ENCODE measurements at regions not wholly inside any gene's neighbourhood (a gene's known extent, or its start where the extent isn't known, plus 50 kb on each side); places are given as distances from the start of the nearest gene placed in this dataset.

DNA sequence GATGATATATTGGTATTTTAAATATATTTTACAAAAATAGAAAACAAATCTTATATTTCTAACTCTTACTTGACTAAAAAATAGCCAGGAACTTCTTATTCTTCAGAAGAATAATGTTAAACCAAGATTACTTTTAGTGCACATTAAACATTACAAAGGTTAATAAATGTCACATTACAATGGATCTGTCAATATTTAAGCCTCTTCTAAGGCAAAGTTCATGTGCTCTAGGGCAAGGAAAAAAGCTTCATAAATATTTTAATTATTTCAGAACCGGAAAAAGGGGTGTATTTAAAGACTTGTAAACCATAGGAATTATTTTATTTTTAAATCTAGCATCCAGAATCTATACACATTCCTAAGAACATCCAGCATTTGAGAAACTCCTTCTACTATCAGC lies 166.9 kb upstream of the ROBO2 start:
- Histone ChIP-seq H4K8ac (ENCODE audit: low read depth, low read length) (no peak overlapping the region), H4K5ac (ENCODE audit: low read length) (no peak overlapping the region), H2BK15ac (replicated peaks; ENCODE audit: low read depth) (no peak overlapping the region), H3K36me3 (ENCODE audit: control insufficient read depth, insufficient read depth, low read length) (no peaks in the 10 kb centered on the region), H3K4me2 (ENCODE audit: low read length) (no peak overlapping the region), H3K27ac (ENCODE audit: low read depth, low read length) (no peak overlapping the region), H3K4ac (ENCODE audit: low read depth, low read length) (no peak overlapping the region), H3K18ac (ENCODE audit: low read length) (no peak overlapping the region), H3K4me1 (ENCODE audit: control insufficient read depth, low read depth, low read length) (no peaks in the 10 kb centered on the region), H3K23ac (ENCODE audit: low read length) (no peak overlapping the region), H2BK5ac (ENCODE audit: low read length) (no peak overlapping the region), H3K27me3 (ENCODE audit: insufficient read depth, low read length, poor library complexity) (no peaks in the 10 kb centered on the region), H3K9ac (ENCODE audit: low read length) (no peak overlapping the region), H2AK5ac (ENCODE audit: low read length) (no peak overlapping the region), H3K79me2 (ENCODE audit: control insufficient read depth, insufficient read depth, low read length) (no peaks in the 10 kb centered on the region), H3K4me3 (ENCODE audit: low read length) (no peak overlapping the region), H3K79me1 (ENCODE audit: low read length) (no peaks in the 10 kb centered on the region), H2BK120ac (ENCODE audit: low read depth, low read length) (no peak overlapping the region), H3K56ac (ENCODE audit: low read length) (no peak overlapping the region)
- no CpG with 5 or more reads among the region's 1 CpG for WGBS (ENCODE audit: extremely low coverage, insufficient coverage, low lambda C conversion rate)
- DNase-seq, result no peak

DNA sequence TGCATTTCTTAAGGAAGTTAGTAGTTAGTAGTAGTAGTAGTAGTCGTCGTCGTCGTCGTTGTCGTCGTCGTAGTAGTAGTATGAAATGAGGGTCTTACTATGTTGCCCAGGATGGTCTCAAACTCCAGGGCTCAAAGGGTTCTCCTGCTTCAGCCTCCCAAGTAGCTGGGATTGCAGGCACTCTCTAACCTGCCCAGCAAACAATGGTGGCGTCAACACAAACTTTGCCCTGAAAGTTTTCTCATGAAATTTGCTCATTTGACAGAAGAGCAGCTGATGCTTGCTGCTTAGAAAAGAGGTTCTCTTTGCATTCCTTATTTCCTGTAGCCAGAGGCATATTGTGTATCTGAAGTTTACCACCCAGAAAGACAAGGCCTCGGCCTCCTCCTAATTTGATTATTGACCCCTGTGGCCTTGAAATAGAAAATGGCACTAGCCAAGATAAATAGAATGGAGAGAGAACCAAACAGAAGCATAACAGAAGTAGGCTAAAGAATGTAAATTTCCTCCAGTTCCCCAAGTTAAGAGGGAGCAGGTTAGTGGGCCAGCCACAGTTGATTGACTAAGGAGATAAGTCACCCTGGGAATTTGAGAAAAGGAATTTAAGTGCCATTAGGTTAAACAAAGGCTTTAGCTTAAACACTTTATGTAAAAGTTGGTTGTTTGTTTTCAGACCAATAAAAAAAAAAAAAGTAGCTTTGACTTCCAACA lies 166.2 kb upstream of the ROBO2 start:
- no peak overlapping the region for H2BK120ac ChIP-seq (ENCODE audit: low read depth, low read length)
- H3K27me3 ChIP-seq (ENCODE audit: insufficient read depth, low read length, poor library complexity), result no peaks in the 10 kb centered on the region
- no peak overlapping the region for H2AK5ac ChIP-seq (ENCODE audit: low read length)
- peak; percentile 58 for DNase-seq
- H3K4me1 ChIP-seq (ENCODE audit: control insufficient read depth, low read depth, low read length), result no peaks in the 10 kb centered on the region
- H4K8ac ChIP-seq (ENCODE audit: low read depth, low read length), result no peak overlapping the region
- no peak overlapping the region for H3K9ac ChIP-seq (ENCODE audit: low read length)
- H3K27ac ChIP-seq (ENCODE audit: low read depth, low read length), result no peak overlapping the region
- H2BK5ac ChIP-seq (ENCODE audit: low read length), result no peak overlapping the region
- H3K79me1 ChIP-seq (ENCODE audit: low read length), result no peaks in the 10 kb centered on the region
- H2BK15ac ChIP-seq (replicated peaks; ENCODE audit: low read depth), result no peak overlapping the region
- no peaks in the 10 kb centered on the region for H3K79me2 ChIP-seq (ENCODE audit: control insufficient read depth, insufficient read depth, low read length)
- H3K4me3 ChIP-seq (ENCODE audit: low read length), result no peak overlapping the region
- no peak overlapping the region for H3K56ac ChIP-seq (ENCODE audit: low read length)
- H3K4me2 ChIP-seq (ENCODE audit: low read length), result no peak overlapping the region
- no peak overlapping the region for H3K4ac ChIP-seq (ENCODE audit: low read depth, low read length)
- H3K36me3 ChIP-seq (ENCODE audit: control insufficient read depth, insufficient read depth, low read length), result no peaks in the 10 kb centered on the region
- H3K18ac ChIP-seq (ENCODE audit: low read length), result no peak overlapping the region
- no peak overlapping the region for H3K23ac ChIP-seq (ENCODE audit: low read length)
- WGBS (ENCODE audit: extremely low coverage, insufficient coverage, low lambda C conversion rate), result no CpG with 5 or more reads among the region's 10 CpGs
- no peak overlapping the region for H4K5ac ChIP-seq (ENCODE audit: low read length)

DNA sequence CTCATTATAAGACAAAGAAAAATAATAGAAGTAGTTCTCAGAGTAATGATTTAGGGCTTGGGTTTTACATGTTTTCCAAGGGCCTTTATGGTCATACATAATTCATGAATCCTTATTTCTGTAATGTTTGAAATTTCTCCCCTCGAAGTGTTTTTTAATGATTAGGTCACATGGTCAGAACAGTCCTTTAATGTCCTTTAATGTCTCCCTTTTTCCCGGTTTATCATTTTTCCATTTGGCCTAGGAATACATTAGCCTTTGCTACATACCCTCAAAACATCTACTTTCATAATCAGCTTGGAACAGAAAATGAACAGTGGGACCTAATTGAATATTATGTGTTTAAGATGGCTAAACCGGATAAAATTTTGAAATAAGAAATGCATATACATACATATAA lies 159.9 kb upstream of the ROBO2 start:
- Histone ChIP-seq H2BK120ac (ENCODE audit: low read depth, low read length) (no peak overlapping the region), H3K4ac (ENCODE audit: low read depth, low read length) (no peak overlapping the region), H3K4me2 (ENCODE audit: low read length) (no peak overlapping the region), H2BK5ac (ENCODE audit: low read length) (no peak overlapping the region), H3K79me2 (ENCODE audit: control insufficient read depth, insufficient read depth, low read length) (no peaks in the 10 kb centered on the region), H4K5ac (ENCODE audit: low read length) (no peak overlapping the region), H3K36me3 (ENCODE audit: control insufficient read depth, insufficient read depth, low read length) (no peaks in the 10 kb centered on the region), H3K27ac (ENCODE audit: low read depth, low read length) (no peak overlapping the region), H3K27me3 (ENCODE audit: insufficient read depth, low read length, poor library complexity) (no peaks in the 10 kb centered on the region), H3K56ac (ENCODE audit: low read length) (no peak overlapping the region), H4K8ac (ENCODE audit: low read depth, low read length) (no peak overlapping the region), H2AK5ac (ENCODE audit: low read length) (no peak overlapping the region), H2BK15ac (replicated peaks; ENCODE audit: low read depth) (no peak overlapping the region), H3K4me3 (ENCODE audit: low read length) (no peak overlapping the region), H3K23ac (ENCODE audit: low read length) (no peak overlapping the region), H3K9ac (ENCODE audit: low read length) (no peak overlapping the region), H3K18ac (ENCODE audit: low read length) (no peak overlapping the region), H3K79me1 (ENCODE audit: low read length) (no peaks in the 10 kb centered on the region), H3K4me1 (ENCODE audit: control insufficient read depth, low read depth, low read length) (no peaks in the 10 kb centered on the region)
- DNase-seq, result no peak
- no CpG with 5 or more reads among the region's 3 CpGs for WGBS (ENCODE audit: extremely low coverage, insufficient coverage, low lambda C conversion rate)

DNA sequence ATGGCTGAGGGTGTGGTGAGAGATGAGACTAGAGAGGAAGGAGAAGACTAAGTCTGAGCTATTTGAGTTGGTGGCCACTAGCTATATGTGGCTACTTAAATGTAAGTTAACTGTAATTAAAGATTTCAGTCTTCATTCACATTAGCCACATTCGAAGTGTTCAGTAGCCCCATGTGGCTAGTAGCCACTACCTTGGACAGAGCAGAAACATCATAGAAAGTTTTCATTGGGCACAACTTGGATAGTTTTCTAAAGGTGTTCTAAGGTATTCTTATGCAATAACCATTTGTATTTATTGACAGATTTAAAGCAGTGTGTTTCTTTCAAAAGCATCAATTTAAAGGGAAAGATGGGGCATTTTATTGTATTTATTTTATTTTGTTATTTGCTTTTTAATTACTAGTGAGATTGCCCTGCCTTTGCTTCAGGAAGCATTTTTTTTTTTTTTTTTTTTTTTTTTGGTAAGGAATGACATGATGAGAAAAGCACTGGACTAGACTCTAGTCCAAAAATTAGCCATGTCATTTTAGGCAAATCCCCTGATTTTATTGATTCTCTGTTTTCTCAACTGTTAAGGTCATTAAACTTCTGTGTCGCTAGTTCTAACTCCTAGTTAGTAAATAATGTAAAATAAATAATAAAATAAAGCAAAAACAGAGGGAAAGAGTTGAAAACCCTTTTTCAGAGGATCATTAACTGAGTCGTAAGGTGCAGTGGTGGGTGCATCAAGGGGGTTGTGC lies 153.0 kb upstream of the ROBO2 start:
- no peaks in the 10 kb centered on the region for H3K79me1 ChIP-seq (ENCODE audit: low read length)
- no peak overlapping the region for H3K56ac ChIP-seq (ENCODE audit: low read length)
- H3K4me1 ChIP-seq (ENCODE audit: control insufficient read depth, low read depth, low read length), result no peaks in the 10 kb centered on the region
- H3K9ac ChIP-seq (ENCODE audit: low read length), result no peak overlapping the region
- no peak overlapping the region for H2AK5ac ChIP-seq (ENCODE audit: low read length)
- no peak overlapping the region for H3K4me3 ChIP-seq (ENCODE audit: low read length)
- H4K8ac ChIP-seq (ENCODE audit: low read depth, low read length), result no peak overlapping the region
- H3K23ac ChIP-seq (ENCODE audit: low read length), result no peak overlapping the region
- no peak overlapping the region for H2BK120ac ChIP-seq (ENCODE audit: low read depth, low read length)
- H3K27ac ChIP-seq (ENCODE audit: low read depth, low read length), result no peak overlapping the region
- H3K36me3 ChIP-seq (ENCODE audit: control insufficient read depth, insufficient read depth, low read length), result no peaks in the 10 kb centered on the region
- no peaks in the 10 kb centered on the region for H3K27me3 ChIP-seq (ENCODE audit: insufficient read depth, low read length, poor library complexity)
- no peak overlapping the region for H4K5ac ChIP-seq (ENCODE audit: low read length)
- no peak overlapping the region for H3K4me2 ChIP-seq (ENCODE audit: low read length)
- no peak overlapping the region for H2BK5ac ChIP-seq (ENCODE audit: low read length)
- no peak overlapping the region for H3K4ac ChIP-seq (ENCODE audit: low read depth, low read length)
- H2BK15ac ChIP-seq (replicated peaks; ENCODE audit: low read depth), result no peak overlapping the region
- H3K18ac ChIP-seq (ENCODE audit: low read length), result no peak overlapping the region
- DNase-seq, result no peak
- H3K79me2 ChIP-seq (ENCODE audit: control insufficient read depth, insufficient read depth, low read length), result no peaks in the 10 kb centered on the region
- no CpG with 5 or more reads among the region's 3 CpGs for WGBS (ENCODE audit: extremely low coverage, insufficient coverage, low lambda C conversion rate)

DNA sequence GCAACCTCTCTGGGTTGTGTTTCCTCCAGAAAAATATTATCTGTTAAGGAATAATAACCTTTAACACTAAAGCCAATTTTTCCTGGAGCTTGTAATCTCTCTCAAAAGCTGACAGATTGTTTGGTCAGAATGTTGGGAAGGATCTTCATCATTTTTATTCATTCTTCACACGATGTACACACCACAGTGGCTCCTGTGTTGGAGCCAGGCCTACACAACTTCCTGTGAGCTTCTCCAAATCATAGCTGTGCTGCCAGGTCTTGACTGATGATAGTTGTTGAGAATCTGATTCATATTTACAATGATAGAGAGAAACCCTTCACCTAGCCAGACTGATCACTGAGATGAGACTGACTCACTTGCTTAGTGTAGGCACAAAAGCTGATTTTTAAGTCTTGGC lies 151.0 kb upstream of the ROBO2 start:
- H3K18ac ChIP-seq (ENCODE audit: low read length), result no peak overlapping the region
- H4K8ac ChIP-seq (ENCODE audit: low read depth, low read length), result no peak overlapping the region
- H2BK15ac ChIP-seq (replicated peaks; ENCODE audit: low read depth), result no peak overlapping the region

More for the DNA sequence above, 151.0 kb upstream of the ROBO2 start:
- Histone ChIP-seq H3K23ac (ENCODE audit: low read length) (no peak overlapping the region), H4K5ac (ENCODE audit: low read length) (no peak overlapping the region), H2BK120ac (ENCODE audit: low read depth, low read length) (no peak overlapping the region), H3K4ac (ENCODE audit: low read depth, low read length) (no peak overlapping the region), H3K27me3 (ENCODE audit: insufficient read depth, low read length, poor library complexity) (no peaks in the 10 kb centered on the region), H3K79me2 (ENCODE audit: control insufficient read depth, insufficient read depth, low read length) (no peaks in the 10 kb centered on the region), H3K4me3 (ENCODE audit: low read length) (no peak overlapping the region), H3K79me1 (ENCODE audit: low read length) (no peaks in the 10 kb centered on the region), H3K36me3 (ENCODE audit: control insufficient read depth, insufficient read depth, low read length) (no peaks in the 10 kb centered on the region), H2AK5ac (ENCODE audit: low read length) (no peak overlapping the region), H3K9ac (ENCODE audit: low read length) (no peak overlapping the region), H2BK5ac (ENCODE audit: low read length) (no peak overlapping the region), H3K4me2 (ENCODE audit: low read length) (no peak overlapping the region), H3K4me1 (ENCODE audit: control insufficient read depth, low read depth, low read length) (no peaks in the 10 kb centered on the region), H3K56ac (ENCODE audit: low read length) (no peak overlapping the region), H3K27ac (ENCODE audit: low read depth, low read length) (no peak overlapping the region)
- no peak for DNase-seq
- no CpG with 5 or more reads among the region's 1 CpG for WGBS (ENCODE audit: extremely low coverage, insufficient coverage, low lambda C conversion rate)

All from mesendoderm (in vitro differentiated cells).